ENCODE measurements at regions not wholly inside any gene's neighbourhood (a gene's known extent, or its start where the extent isn't known, plus 50 kb on each side); places are given as distances from the start of the nearest gene placed in this dataset.
"Not testable (repeated sequence)": the region's sequence is repeated elsewhere in the genome, so short reads cannot be mapped to it uniquely, and the experiment has no call there.

DNA sequence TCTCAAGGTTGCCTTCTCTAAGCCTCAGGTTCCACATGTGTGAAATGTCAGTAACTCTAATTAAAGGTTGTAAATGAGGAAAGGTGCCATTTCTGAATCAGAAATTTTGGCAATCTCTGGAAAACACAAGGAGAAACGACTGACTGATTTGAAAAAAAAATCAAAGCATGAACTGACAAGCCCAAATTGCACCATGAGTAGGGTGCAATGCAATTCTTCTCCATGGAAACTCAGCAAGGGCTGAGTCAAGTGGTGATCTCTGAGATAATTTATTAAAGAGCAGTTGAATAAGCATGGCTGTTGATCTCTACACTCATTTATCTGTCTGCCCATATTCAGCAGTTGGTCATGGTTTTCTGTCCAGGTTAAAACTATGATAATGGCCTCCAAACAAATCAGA, 201.6 kb upstream of the CMC1 start:
- no peak for DNase-seq

GRCh38 chr3:28042095-28042635, 199.3 kb upstream of the CMC1 start:
- DNase-seq: no peak

DNA sequence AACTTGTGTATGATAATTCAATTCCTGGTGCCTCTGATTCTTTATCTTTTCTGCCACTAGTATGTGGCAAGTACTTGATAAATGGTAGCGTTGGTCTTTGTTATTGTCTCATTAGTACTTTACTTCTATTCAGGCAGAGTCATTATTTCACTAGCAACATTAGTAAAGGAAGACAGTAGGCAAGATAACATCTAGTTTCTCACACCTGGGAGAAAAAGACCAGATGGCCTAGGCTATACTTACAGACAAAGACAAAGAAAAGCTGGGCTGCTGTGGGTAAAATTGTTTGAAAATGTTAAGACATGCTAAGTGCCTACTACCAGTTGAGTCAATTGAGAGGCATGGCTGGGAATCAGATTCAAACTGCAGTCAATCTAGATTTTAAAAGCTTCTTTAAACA, 198.7 kb upstream of the CMC1 start:
- DNase-seq: no peak

- DNase-seq: no peak
Measured at GRCh38 chr3:28050120-28050519, 191.3 kb upstream of the CMC1 start.

- DNase-seq: peak; percentile 59
Measured at GRCh38 chr3:28050885-28051284, 190.5 kb upstream of the CMC1 start.

DNA sequence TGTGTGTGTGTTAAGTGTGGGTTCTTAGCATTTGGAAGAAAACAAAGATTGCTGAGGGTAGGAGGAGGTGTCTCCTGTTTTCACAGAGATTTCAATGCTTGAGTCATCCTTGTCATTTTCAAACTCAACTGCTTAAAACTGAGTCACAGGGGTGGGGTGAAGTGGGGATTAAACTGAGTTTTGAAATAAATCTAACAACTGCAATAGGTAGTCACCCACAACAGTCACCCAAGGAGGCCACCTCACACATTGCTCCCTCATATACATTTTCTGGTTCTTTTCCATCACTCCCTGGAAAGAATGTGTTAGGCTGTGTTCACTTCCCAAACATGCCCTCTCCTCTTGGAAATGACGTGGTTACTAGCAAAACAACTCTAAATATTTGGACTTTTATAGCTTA, 187.7 kb upstream of the CMC1 start:
- peak; percentile 52 for DNase-seq

DNA sequence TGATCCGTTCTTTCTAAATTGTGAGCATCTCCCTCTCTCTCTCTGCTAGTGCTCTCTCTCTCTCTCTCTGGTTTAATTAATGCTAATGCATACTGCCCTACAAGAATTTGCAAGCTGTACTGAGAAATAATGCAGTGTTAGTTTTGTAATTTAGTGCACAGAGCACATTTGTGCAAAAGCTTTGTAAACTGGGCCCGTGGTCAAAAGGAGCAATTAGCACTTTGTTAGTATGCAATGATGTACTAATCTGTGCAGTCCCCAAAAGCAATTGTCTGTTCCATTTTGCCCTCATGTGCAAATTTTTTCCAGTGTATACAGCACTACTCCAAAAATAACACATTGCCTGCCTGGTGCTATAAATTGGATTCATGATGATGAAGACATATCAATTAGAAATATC, 184.6 kb upstream of the CMC1 start:
- DNase-seq: no peak

DNA sequence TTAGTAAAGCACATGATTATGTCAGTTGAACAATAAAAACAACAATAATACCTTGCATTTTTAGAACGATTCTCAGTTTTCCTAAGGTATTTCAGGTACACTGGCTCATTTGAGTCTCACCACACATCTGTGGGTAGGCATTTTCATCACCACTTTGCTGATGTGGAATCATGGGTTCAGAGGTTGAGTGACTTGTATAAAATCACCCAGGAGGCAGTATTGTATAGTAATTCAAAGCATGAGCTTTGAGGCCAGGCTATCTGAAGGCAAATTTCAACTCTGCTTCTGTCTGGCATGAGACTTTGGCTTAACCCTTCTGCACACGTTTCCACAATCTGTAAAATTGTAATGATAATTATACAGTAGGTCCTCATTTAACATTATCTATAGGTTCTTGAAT, 183.9 kb upstream of the CMC1 start:
- DNase-seq: no peak

DNA sequence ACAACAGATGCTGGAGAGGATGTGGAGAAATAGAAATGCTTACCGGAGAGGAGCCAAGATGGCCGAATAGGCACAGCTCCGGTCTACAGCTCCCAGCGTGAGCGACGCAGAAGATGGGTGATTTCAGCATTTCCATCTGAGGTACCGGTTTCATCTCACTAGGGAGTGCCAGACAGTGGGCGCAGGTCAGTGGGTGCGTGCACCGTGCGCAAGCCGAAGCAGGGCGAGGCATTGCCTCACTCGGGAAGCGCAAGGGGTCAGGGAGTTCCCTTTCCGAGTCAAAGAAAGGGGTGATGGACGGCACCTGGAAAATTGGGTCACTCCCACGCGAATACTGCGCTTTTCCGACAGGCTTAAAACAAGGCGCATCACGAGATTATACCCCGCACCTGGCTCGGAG, 182.2 kb upstream of the CMC1 start:
- DNase-seq: not testable (repeated sequence)

DNA sequence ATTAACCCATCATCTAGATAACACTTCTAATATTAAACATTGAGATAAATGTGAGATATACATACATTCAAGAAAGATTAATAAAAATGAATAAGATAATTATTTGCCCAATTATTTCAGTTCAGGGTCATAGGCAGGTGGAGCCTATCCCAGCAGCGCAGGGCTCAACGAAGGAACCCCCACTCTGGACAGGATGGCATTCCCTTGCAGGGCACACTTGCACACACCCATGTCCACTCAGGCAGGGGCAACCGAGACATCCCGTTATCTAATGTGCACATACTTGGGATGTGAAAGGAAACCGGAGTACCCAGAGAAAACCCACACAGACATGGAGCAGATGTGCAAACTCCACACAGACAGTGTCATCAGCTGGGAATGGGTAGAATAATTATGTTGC, 175.4 kb upstream of the CMC1 start:
- no peak for DNase-seq

DNA sequence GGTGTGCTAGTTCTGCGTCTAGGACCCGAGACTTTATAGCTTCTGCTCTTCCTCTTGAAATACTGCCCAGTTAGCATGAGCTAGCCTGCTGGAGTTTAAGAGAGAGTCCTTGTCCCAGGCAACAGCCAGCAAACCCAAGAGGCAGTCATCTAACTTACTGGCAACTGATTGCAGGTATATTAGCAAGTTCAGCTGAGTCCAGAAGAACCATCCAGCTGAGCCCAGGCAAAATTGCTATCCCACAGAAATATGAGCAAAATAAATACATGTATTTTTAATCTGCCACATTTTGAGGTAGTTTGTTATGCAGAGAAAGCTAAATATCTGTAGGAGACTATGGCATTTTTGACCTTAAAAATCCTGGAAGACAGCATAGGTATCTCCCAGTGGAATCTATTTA, 174.4 kb upstream of the CMC1 start:
- no peak for DNase-seq

- DNase-seq: no peak
Measured at GRCh38 chr3:28068342-28068741, 173.1 kb upstream of the CMC1 start.

GRCh38 chr3:28069438-28069837, 172.0 kb upstream of the CMC1 start:
- no peak for DNase-seq

DNA sequence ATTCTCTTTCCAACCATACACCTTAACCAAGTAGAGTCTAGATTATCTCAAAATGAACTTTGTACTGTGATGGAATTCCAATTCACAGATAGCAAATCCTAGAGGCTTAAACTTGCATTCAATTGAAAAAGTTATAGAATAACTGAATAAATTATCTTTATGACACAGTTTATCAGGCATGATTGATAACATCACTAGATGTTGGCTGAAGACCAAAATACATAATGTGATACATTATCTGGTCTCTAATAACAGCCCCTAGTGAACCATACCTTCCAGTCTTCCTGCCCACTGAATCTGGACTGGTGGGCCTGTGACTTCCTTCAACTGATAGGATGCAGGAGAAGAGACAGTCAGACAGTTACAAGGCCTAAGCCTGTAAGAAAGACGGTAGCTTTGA, 165.2 kb upstream of the CMC1 start:
- no peak for DNase-seq

GRCh38 chr3:28077572-28077971, 163.8 kb upstream of the CMC1 start:
- peak; percentile 34 for DNase-seq

GRCh38 chr3:28078536-28078935, 162.9 kb upstream of the CMC1 start:
- DNase-seq: no peak

GRCh38 chr3:28080716-28081115, 160.7 kb upstream of the CMC1 start:
- DNase-seq: no peak

DNA sequence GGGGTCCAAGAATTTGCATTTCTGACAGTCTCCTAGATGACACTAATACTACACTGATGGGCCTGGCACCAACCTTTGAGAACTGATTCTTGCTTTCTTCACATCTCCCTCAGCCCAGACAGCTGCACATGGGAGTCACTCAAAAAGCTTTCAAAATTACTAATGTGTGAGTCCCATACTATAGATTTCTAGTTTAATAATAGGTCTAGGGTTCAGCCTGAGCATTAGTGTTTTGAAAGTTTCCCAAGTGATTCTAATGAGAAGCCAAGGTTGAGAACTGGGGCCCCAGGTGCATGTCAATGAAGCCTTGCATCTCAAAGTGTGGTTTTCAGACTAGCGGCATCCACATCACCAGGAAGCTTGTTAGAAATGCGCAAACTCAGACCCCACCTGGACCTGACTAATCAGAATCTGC, 159.9 kb upstream of the CMC1 start:
- no peak for DNase-seq

- DNase-seq: no peak
Measured at GRCh38 chr3:28087591-28087990, 153.8 kb upstream of the CMC1 start.

GRCh38 chr3:28088811-28089526, 152.4 kb upstream of the CMC1 start:
- DNase-seq: no peak

DNA sequence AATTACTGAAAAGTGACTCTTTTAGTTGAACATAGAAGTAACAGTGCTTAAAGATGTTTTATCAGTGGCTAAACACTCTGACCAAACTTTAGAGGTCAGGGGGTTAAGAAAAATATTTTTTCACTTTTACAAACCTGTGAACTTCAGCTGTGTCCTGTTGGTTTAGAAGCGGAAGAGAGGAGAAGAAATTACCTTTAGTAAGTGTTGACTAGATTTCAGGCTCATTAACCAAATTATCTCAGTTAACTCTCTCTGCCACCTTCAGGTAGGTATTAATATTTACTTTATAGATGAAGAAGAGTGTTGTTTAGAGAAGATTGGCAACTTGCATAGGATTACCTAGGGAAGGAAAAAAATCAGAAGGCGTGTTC, 151.9 kb upstream of the CMC1 start:
- DNase-seq: no peak

- no peak for DNase-seq
Measured at GRCh38 chr3:28099296-28099695, 142.1 kb upstream of the CMC1 start.

DNA sequence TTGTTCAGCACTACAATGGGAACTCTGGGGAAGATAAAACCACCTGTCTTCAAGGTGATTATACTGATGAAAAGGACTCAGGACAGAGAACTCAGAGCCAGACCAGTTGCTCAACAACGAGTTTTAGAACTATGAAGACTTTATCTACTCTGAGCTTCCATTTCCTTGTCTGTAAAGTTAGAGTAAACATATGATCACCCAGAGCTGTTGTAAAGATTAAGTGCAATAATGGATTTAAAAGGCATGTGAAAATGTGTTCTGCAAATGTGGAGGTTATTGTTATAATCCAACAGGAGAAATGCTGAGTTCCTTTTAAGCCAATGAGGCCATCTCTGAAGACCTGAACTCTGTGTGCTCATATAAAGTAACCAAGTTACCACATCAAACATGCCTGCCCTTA, 139.7 kb upstream of the CMC1 start:
- DNase-seq: no peak

- DNase-seq: no peak
Measured at GRCh38 chr3:28103861-28104260, 137.6 kb upstream of the CMC1 start.

- DNase-seq: no peak
Measured at GRCh38 chr3:28104896-28105534, 136.4 kb upstream of the CMC1 start.

Data from EL (cell line).